Upper lobe of right lung (tissue), 1 donor: ENCODE measurements at regions not wholly inside any gene's neighbourhood (a gene's known extent, or its start where the extent isn't known, plus 50 kb on each side); places are given as distances from the start of the nearest gene placed in this dataset.
A peak's percentile ranks its signal among the peaks of the same experiment; 100 is the strongest.

Experiments used
- ATAC-seq: fragments of 200-7000 bp; cut with Tn5 transposase; one replicate; pipeline ENCODE4 v1.9.1; 2020; ENCODE audit warnings: mild to moderate bottlenecking, moderate library complexity
- DNase-seq: peaks from one replicate; pipeline ENCODE4 v3.0.0-alpha.2; 2020
- H3K27ac ChIP-seq: fragments of 200-600 bp; one replicate; pipeline ENCODE4 v1.8.0; 2022
- H3K27me3 ChIP-seq: fragments of 200-600 bp; one replicate; pipeline ENCODE4 v1.8.0; 2022; ENCODE audit warnings: mild to moderate bottlenecking
- H3K36me3 ChIP-seq: fragments of 200-600 bp; one replicate; pipeline ENCODE4 v1.8.0; 2022
- H3K4me1 ChIP-seq: fragments of 200-600 bp; one replicate; pipeline ENCODE4 v1.8.0; 2022
- H3K4me3 ChIP-seq: fragments of 200-600 bp; one replicate; pipeline ENCODE4 v1.8.0; 2022; ENCODE audit warnings: mild to moderate bottlenecking
- H3K9me3 ChIP-seq: fragments of 200-600 bp; one replicate; pipeline ENCODE4 v1.8.0; 2022
- intact Hi-C: fragments of 100-400 bp; cut with DNase I; formaldehyde crosslinking; loops from one replicate; pipeline ENCODE4 v1.11.0; 2022
- TF ChIP-seq, protein P1 (sequence below): fragments of 200-600 bp; IDR thresholded peaks from one replicate; pipeline ENCODE4 v1.8.0; 2022; ENCODE audit warnings: antibody characterized with exemption
- donor health status: DM: no; HTN: yes; CAD: no; lungs with severe emphysema.

DNA sequence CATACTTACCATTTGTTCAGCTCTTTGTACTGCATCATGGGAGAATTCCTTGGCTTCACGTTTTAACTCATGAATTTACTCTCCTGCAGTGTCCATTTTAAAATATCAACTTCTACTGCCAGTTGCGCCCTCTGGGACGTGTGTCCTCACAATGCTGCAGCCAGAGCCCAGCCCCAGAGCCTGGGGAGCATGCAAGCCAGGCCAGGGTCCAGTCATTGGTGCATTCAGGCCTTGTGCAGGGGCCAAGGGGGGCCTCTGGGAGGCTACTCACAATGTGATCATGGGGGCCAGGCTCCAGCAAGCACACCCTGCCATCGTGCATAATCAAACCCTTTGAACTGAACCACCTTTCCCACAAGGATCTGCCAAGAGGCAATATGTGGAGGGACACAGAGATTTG is 105.6 kb upstream of the CCDC112 start:
- no peaks in the 10 kb centered on the region for H3K27me3 ChIP-seq
- DNase-seq (no peak), ATAC-seq (no peak)
- intact Hi-C loops: no loop called here
- H3K4me3 ChIP-seq: no peak overlapping the region
- H3K4me1 ChIP-seq: no peaks in the 10 kb centered on the region
- TF ChIP-seq, protein P1, sequence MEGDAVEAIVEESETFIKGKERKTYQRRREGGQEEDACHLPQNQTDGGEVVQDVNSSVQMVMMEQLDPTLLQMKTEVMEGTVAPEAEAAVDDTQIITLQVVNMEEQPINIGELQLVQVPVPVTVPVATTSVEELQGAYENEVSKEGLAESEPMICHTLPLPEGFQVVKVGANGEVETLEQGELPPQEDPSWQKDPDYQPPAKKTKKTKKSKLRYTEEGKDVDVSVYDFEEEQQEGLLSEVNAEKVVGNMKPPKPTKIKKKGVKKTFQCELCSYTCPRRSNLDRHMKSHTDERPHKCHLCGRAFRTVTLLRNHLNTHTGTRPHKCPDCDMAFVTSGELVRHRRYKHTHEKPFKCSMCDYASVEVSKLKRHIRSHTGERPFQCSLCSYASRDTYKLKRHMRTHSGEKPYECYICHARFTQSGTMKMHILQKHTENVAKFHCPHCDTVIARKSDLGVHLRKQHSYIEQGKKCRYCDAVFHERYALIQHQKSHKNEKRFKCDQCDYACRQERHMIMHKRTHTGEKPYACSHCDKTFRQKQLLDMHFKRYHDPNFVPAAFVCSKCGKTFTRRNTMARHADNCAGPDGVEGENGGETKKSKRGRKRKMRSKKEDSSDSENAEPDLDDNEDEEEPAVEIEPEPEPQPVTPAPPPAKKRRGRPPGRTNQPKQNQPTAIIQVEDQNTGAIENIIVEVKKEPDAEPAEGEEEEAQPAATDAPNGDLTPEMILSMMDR: no peak
- H3K27ac ChIP-seq: no peak overlapping the region
- no peaks in the 10 kb centered on the region for H3K36me3 ChIP-seq
- H3K9me3 ChIP-seq: no peaks in the 10 kb centered on the region

DNA sequence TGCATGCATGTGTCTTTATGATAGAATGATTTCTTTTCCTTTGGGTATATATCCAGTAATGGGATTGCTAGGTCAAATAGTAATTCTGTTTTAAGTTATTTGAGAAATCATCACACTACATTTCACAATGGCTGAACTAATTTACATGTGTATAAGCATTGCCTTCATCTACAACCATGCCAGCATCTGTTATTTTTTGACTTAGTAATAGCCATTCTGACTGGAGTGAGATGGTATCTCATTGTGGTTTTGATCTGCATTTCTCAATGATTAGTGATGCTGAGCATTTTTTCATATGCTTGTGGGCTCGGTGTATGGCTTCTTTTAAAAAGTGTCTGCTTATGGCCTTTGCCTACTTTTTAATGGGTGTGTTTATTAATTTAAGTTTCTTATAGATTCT is 102.3 kb upstream of the CCDC112 start:
- DNase-seq (no peak), ATAC-seq (no peak)
- TF ChIP-seq, protein P1: no peak
- peaks cover 2% of the 10 kb centered on the region for H3K4me1 ChIP-seq
- H3K36me3 ChIP-seq: no peaks in the 10 kb centered on the region
- H3K9me3 ChIP-seq: no peaks in the 10 kb centered on the region
- H3K27ac ChIP-seq: no peak overlapping the region
- no peaks in the 10 kb centered on the region for H3K27me3 ChIP-seq
- H3K4me3 ChIP-seq: no peak overlapping the region
- intact Hi-C loops: no loop called here

DNA sequence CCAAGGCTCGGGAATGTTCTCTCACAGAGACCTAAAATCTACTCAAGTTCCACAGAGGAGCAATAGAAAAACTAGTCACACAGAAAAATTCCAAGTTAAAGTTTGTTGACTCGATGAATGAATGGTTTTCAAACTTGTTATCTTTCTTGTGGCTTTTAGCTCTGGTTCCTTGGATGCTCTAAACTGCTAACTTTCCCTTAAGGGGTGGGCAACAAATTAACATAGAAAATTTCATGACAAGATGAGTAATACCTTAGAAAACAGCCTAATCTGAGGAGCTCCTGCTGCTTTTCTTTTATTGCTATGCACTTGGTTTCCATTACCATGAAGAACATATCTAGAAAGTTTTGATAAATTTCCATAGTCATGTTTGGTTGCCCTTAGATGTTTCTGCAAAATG is 100.2 kb upstream of the CCDC112 start:
- TF ChIP-seq, protein P1: no peak
- Histone ChIP-seq H3K4me1 (peaks cover 5% of the 10 kb centered on the region), H3K27ac (no peak overlapping the region), H3K36me3 (no peaks in the 10 kb centered on the region), H3K9me3 (no peaks in the 10 kb centered on the region), H3K4me3 (no peak overlapping the region), H3K27me3 (no peaks in the 10 kb centered on the region)
- intact Hi-C loops: no loop called here
- ATAC-seq (no peak), DNase-seq (no peak)

DNA sequence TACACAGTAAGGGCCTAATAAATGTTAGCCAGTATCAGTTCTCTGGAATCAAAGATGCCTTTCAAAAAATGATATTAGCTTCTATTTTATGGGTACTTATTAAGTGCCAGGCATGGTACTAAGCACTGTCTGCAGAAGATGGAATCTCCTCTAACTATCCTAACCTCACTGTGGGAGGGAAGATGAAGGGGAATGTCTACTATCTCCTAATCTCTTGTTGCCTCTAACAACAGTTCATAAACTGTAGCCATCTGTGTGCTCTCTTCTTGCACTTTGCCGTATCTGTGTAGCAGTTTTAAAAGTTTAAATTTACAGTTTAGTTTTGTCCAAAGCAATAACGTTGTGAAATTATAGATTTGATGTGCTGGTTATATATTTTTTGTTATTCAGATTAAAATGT is 99.6 kb upstream of the CCDC112 start:
- no peaks in the 10 kb centered on the region for H3K27me3 ChIP-seq
- H3K4me3 ChIP-seq: no peak overlapping the region
- no peaks in the 10 kb centered on the region for H3K36me3 ChIP-seq
- H3K27ac ChIP-seq: no peak overlapping the region
- TF ChIP-seq, protein P1: no peak
- DNase-seq (no peak), ATAC-seq (no peak)
- H3K4me1 ChIP-seq: peaks cover 5% of the 10 kb centered on the region
- intact Hi-C loops: no loop called here
- no peaks in the 10 kb centered on the region for H3K9me3 ChIP-seq

DNA sequence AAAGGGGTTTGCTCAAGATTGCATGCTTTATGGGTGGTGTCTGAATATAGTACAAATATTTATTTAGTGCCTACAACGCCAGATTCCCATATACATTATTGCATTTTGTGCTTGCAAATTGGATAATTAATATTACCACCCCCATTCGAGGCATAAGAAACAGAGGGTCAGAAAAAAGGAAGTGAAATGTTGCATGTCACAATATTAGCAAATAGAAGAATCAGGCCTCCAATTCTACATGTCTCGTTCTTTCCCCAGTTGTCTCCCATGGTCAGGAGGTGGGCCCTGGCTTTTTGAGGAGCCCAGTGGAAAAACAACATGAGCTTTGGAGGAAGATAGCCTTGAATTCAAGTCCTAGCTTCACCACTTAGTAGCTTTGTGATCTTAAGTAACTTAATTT is 98.1 kb upstream of the CCDC112 start:
- intact Hi-C loops: no loop called here
- Histone ChIP-seq H3K4me1 (peaks cover 5% of the 10 kb centered on the region), H3K4me3 (no peak overlapping the region), H3K36me3 (no peaks in the 10 kb centered on the region), H3K9me3 (no peaks in the 10 kb centered on the region), H3K27ac (no peak overlapping the region), H3K27me3 (no peaks in the 10 kb centered on the region)
- TF ChIP-seq, protein P1: no peak
- DNase-seq (no peak), ATAC-seq (no peak)

DNA sequence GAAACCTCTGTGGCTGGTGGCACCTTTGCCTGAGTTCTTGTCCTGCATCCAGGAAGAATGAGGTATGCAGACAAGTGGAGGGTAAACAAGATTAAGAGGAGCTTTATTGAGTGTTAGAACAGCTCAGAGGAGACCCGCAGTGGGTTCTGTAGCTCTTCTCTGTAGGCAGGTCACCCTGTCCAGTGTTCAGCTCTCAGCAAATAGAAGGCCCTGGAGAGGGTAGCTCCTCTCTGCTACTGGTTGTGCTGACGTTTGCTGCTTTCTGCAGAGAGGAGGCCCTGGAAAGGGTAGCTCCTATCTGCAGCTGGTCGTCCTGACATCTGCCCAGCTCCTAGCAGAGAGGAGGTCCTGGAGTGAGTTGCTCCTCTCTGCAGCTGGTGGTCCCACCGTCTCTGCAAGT is 96.8 kb upstream of the CCDC112 start:
- intact Hi-C loops: no loop called here
- TF ChIP-seq, protein P1: no peak
- Histone ChIP-seq H3K4me3 (no peak overlapping the region), H3K9me3 (no peaks in the 10 kb centered on the region), H3K36me3 (no peaks in the 10 kb centered on the region), H3K4me1 (peaks cover 5% of the 10 kb centered on the region), H3K27ac (no peak overlapping the region), H3K27me3 (no peaks in the 10 kb centered on the region)
- peak; percentile 72 for ATAC-seq
- no peak for DNase-seq
